PC-3 (cell line): ENCODE measurements at regions not wholly inside any gene's neighbourhood (a gene's known extent, or its start where the extent isn't known, plus 50 kb on each side); places are given as distances from the start of the nearest gene placed in this dataset.

Experiments used
- EZH2 ChIP-seq: fragments of 300-600 bp; sonication (generic); IDR thresholded peaks from one replicate; pipeline ENCODE4 v1.6.1; 2017; ENCODE audit warnings: antibody characterized with exemption, mild to moderate bottlenecking, low read length; ENCODE audit not compliant: unreplicated experiment
- EZH2phosphoT487 ChIP-seq: fragments of 300-600 bp; sonication (generic); IDR thresholded peaks from 2 replicates; pipeline ENCODE4 v1.6.1; 2018; ENCODE audit warnings: mild to moderate bottlenecking, antibody characterized with exemption, low read length, borderline replicate concordance
- TF ChIP-seq, protein P1 (sequence below): fragments of 300-600 bp; sonication (generic); conservative IDR thresholded peaks from 2 replicates; pipeline ENCODE4 v1.5.1; 2017; ENCODE audit warnings: antibody characterized with exemption, low read depth, mild to moderate bottlenecking, low read length

GRCh38 chr5:87581661-87582060 lies 168.9 kb upstream of the CCNH start:
- TF ChIP-seq, protein P1, sequence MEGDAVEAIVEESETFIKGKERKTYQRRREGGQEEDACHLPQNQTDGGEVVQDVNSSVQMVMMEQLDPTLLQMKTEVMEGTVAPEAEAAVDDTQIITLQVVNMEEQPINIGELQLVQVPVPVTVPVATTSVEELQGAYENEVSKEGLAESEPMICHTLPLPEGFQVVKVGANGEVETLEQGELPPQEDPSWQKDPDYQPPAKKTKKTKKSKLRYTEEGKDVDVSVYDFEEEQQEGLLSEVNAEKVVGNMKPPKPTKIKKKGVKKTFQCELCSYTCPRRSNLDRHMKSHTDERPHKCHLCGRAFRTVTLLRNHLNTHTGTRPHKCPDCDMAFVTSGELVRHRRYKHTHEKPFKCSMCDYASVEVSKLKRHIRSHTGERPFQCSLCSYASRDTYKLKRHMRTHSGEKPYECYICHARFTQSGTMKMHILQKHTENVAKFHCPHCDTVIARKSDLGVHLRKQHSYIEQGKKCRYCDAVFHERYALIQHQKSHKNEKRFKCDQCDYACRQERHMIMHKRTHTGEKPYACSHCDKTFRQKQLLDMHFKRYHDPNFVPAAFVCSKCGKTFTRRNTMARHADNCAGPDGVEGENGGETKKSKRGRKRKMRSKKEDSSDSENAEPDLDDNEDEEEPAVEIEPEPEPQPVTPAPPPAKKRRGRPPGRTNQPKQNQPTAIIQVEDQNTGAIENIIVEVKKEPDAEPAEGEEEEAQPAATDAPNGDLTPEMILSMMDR, result no peak
- TF ChIP-seq EZH2, result no peak
- TF ChIP-seq EZH2phosphoT487, result no peak
